ENCODE measurements at regions not wholly inside any gene's neighbourhood (a gene's known extent, or its start where the extent isn't known, plus 50 kb on each side); places are given as distances from the start of the nearest gene placed in this dataset.

GRCh38 chr18:71471963-71472725 is 1072.0 kb downstream of the CBLN2 start:
- DNase-seq (no peak), ATAC-seq (no peak)
- intact Hi-C loops (cut with DNase I, micrococcal nuclease): no loop called here

DNA sequence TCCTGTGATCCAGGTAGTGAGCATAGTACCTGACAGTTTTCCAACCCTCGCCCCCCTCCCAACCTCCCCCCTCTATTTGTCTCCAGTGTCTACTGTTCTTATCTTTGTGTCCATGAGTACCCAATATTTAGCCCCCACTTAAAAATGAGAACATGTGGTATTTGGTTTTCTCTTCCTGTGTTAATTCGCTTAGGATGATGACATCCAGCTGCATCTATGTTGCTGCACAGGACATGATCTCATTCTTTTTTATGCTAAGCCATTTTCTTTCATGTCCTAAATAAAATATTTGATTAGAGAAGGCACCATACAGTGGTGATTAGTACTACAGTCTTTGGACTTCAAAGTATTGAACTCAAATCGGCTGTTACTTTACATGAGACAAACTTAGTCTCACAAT is 1087.9 kb downstream of the CBLN2 start:
- intact Hi-C loops (cut with DNase I, micrococcal nuclease): no loop called here
- DNase-seq (no peak), ATAC-seq (no peak)

- no peak for ATAC-seq
- no peak for DNase-seq
- intact Hi-C loops (cut with DNase I, micrococcal nuclease): no loop called here
These were observed 1093.9 kb downstream of the CBLN2 start for GRCh38 chr18:71450257-71450656.

DNA sequence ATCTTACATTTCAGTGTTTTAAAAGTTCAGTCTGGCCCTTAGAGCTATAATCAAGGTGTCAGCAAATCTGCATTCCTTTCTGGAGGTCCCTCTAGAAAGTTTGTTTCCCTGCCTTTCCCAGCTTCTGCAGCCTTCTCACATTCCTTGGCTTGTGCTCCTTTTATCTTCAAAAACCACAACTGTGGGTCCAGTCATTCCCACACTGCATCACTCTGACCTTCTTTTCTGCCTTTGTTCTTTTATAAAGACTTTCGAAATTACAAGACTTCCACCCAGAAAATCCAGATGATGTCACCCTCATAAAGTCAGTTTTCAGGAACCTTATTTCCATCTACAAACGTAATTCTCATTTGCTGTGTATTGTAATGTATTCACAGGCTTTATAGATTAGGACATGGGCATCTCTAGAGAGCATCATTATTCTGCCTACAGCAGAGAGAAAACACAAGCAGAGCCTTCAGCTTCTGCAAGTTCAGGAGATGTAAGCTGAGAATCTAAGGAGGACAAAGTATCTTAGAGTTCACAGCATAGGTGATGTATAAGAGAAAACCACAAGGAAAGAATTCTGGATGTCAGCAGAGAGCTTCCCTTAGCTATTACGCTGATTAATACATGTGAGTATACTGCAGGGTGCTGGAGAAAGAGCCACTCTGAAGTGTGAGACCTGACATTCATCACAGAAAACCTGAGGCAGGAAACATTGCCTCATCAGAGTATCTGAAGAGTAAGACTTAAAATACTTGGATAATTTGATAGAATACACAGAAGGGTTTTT is 1100.2 kb downstream of the CBLN2 start:
- DNase-seq (no peak), ATAC-seq (no peak)
- intact Hi-C loops (cut with DNase I, micrococcal nuclease): no loop called here

GRCh38 chr18:71442731-71443141 is 1101.4 kb downstream of the CBLN2 start:
- DNase-seq (no peak), ATAC-seq (no peak)
- intact Hi-C loops (cut with DNase I, micrococcal nuclease): no loop called here

DNA sequence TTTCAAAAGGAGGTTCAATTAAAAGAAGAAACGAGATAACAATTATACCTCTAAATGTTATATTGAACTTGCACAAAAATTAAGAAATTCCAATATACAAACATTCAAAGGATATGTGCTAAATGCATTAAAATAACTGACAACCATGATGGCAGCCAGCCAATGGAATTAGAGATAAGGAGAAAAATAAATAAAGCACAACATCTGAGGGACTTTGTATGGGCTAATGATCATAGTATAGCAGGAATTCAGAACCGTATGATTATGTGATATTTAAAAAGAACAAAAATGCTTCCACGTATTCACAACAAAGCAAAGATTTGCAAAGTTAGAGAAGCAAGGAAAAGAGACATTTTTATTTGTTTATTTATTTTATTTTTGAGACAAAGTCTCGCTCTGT is 1103.0 kb downstream of the CBLN2 start:
- DNase-seq (no peak), ATAC-seq (no peak)
- intact Hi-C loops (cut with DNase I, micrococcal nuclease): no loop called here

GRCh38 chr18:71437511-71437910 is 1106.6 kb downstream of the CBLN2 start:
- ATAC-seq (no peak), DNase-seq (no peak)
- intact Hi-C loops (cut with DNase I, micrococcal nuclease): no loop called here

DNA sequence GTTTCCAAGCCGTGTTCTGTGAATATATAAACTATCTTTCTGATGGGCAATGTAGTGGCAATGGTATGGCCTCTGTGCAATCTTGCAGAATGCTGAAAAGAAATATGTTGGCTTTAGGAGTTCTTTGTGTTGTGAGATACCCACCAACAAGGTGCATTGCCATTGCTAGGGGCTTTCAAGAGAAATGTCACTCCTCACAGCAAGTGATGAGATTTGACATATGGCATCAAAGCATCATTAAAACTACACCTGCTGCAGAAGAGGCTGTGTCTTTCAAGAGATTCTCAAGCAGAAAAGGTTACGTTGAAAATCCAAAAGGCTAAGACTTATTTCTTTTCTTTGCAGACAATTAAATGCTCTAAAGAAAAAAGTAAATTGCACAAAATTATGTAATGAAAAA is 1110.8 kb downstream of the CBLN2 start:
- DNase-seq (no peak), ATAC-seq (no peak)
- intact Hi-C loops (cut with DNase I, micrococcal nuclease): no loop called here

- intact Hi-C loops (cut with DNase I, micrococcal nuclease): no loop called here
- DNase-seq: no peak
- no peak for ATAC-seq
These were observed 1112.5 kb downstream of the CBLN2 start for GRCh38 chr18:71431689-71432088.

GRCh38 chr18:71431171-71431570 is 1113.0 kb downstream of the CBLN2 start:
- ATAC-seq (no peak), DNase-seq (no peak)
- intact Hi-C loops (cut with DNase I, micrococcal nuclease): no loop called here

DNA sequence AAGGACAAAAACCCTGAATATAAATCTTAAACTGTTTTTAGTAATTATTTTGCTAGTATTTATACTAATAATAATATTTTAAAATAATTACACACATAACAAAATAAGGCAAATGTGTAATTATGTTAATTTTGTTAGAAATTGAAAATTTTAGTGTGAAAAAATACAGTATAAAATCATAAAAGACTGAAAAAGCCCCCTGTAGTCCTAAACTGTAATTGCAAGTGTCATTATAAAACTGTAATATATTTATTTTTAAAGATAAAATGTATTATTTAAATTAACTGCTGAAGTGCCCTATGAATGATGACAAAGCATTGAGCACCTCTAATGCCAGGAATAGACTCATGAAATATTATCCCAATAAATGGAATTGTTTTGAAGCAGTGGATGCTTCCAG is 1117.7 kb downstream of the CBLN2 start:
- DNase-seq: no peak
- intact Hi-C loops (cut with DNase I, micrococcal nuclease): no loop called here
- no peak for ATAC-seq

GRCh38 chr18:71405169-71405809 is 1116.4 kb downstream of the SOCS6 start:
- DNase-seq (no peak), ATAC-seq (no peak)
- intact Hi-C loops (cut with DNase I, micrococcal nuclease): no loop called here

- intact Hi-C loops (cut with DNase I, micrococcal nuclease): no loop called here
- no peak for DNase-seq
- ATAC-seq: no peak
These were observed 1114.7 kb downstream of the SOCS6 start for GRCh38 chr18:71403501-71403900.

DNA sequence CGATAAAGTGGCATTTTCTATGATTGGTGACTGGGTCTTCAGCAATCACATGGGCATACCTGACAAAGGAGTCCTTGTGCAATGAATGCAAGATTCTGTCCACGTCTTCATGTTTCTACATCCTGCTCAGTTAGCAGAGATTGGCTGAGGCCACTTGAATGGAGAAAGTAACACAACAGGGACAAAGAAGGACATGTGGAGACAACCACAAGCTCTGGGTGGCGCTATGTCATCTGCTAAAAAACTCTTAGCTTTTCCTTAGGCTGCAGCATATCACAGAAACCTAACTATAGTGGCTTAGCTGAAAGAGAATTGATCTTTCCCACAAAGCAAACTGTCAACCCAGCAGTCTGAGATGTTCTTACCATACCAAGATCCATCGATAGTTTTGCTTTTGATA is 1109.7 kb downstream of the SOCS6 start:
- DNase-seq (no peak), ATAC-seq (no peak)
- intact Hi-C loops (cut with DNase I, micrococcal nuclease): no loop called here

GRCh38 chr18:71388148-71388547 is 1099.3 kb downstream of the SOCS6 start:
- DNase-seq (no peak), ATAC-seq (no peak)
- intact Hi-C loops (cut with DNase I, micrococcal nuclease): no loop called here

- intact Hi-C loops (cut with DNase I, micrococcal nuclease): no loop called here
- ATAC-seq (no peak), DNase-seq (no peak)
These were observed 1085.6 kb downstream of the SOCS6 start for GRCh38 chr18:71374294-71375000.

GRCh38 chr18:71371951-71372605 is 1083.2 kb downstream of the SOCS6 start:
- intact Hi-C loops (cut with DNase I, micrococcal nuclease): no loop called here
- DNase-seq: no peak
- ATAC-seq: no peak

DNA sequence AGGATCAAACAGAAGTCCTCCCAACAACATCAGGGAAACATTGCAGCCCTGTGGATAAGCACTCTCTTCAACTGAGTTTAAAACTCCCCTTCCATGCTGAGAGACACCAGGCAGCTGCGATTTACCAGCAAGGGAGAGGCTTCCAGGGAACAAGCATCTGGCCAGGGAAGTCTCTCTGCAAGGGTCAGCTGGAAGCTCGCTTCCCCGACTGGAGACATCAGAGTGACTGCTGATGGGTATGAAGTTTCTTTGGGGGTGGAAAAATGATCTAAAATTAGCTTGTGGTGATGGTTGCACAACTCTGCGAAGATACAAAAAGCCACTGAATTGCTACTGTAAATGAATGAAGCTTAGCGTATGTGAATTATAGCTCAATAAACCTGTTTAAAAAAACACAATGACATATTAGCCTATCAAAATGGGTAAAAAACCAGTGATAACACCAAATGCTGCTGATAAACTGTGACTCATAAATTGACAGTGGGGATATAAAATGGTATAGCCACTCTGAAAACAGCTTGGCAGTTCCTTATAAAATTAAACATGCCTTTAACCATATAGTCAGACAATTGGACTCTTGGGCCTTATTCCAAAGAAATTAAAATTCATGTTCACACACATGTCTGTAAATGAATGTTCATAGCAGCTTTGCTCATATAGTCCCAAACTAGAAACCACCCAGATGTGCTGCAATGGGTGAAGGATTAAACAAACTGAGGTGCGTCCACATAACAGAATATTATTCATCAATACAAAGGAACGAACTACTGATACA is 1082.0 kb downstream of the SOCS6 start:
- DNase-seq: no peak
- ATAC-seq: no peak
- intact Hi-C loops (cut with DNase I, micrococcal nuclease): no loop called here
